ENCODE measurements at regions not wholly inside any gene's neighbourhood (a gene's known extent, or its start where the extent isn't known, plus 50 kb on each side); places are given as distances from the start of the nearest gene placed in this dataset.

- Histone ChIP-seq H3K36me3 (ENCODE audit: control insufficient read depth in 5 of 5, insufficient read depth in 5 of 5, low read length in 5 of 5) (no peaks in the 10 kb centered on the region), H3K4me3 (ENCODE audit: low read depth in 1 of 5, low read length in 5 of 5) (no peak overlapping the region), H3K9me3 (ENCODE audit: control insufficient read depth in 5 of 5, low read length in 5 of 5) (peaks cover 0 to 5% (median 0%) of the 10 kb centered on the region in 5 donors), H3K9ac (ENCODE audit: low read length in 5 of 5) (no peak overlapping the region), H3K4me1 (ENCODE audit: control insufficient read depth in 5 of 5, insufficient read depth in 5 of 5, low read length in 5 of 5) (peaks cover 0 to 6% (median 4%) of the 10 kb centered on the region in 5 donors), H3K27ac (ENCODE audit: low read depth, low read length) (no peak overlapping the region), H3K27me3 (ENCODE audit: control insufficient read depth in 5 of 5, insufficient read depth in 4 of 5, low read length in 5 of 5) (peaks cover 0 to 3% (median 0%) of the 10 kb centered on the region in 5 donors)
These were observed 89.6 kb upstream of the IVNS1ABP start for GRCh38 chr1:185406691-185407009.

- H3K27me3 ChIP-seq (ENCODE audit: control insufficient read depth in 5 of 5, insufficient read depth in 4 of 5, low read length in 5 of 5): peaks cover 0 to 3% (median 0%) of the 10 kb centered on the region in 5 donors
- H3K9me3 ChIP-seq (ENCODE audit: control insufficient read depth in 5 of 5, low read length in 5 of 5): peaks cover 0 to 5% (median 0%) of the 10 kb centered on the region in 5 donors
- H3K9ac ChIP-seq (ENCODE audit: low read length in 5 of 5): no peak overlapping the region
- peaks cover 0 to 6% (median 4%) of the 10 kb centered on the region in 5 donors for H3K4me1 ChIP-seq (ENCODE audit: control insufficient read depth in 5 of 5, insufficient read depth in 5 of 5, low read length in 5 of 5)
- H3K27ac ChIP-seq (ENCODE audit: low read depth, low read length): no peak overlapping the region
- no peak overlapping the region for H3K4me3 ChIP-seq (ENCODE audit: low read depth in 1 of 5, low read length in 5 of 5)
- no peaks in the 10 kb centered on the region for H3K36me3 ChIP-seq (ENCODE audit: control insufficient read depth in 5 of 5, insufficient read depth in 5 of 5, low read length in 5 of 5)
These were observed 89.1 kb upstream of the IVNS1ABP start for GRCh38 chr1:185406006-185406690.

DNA sequence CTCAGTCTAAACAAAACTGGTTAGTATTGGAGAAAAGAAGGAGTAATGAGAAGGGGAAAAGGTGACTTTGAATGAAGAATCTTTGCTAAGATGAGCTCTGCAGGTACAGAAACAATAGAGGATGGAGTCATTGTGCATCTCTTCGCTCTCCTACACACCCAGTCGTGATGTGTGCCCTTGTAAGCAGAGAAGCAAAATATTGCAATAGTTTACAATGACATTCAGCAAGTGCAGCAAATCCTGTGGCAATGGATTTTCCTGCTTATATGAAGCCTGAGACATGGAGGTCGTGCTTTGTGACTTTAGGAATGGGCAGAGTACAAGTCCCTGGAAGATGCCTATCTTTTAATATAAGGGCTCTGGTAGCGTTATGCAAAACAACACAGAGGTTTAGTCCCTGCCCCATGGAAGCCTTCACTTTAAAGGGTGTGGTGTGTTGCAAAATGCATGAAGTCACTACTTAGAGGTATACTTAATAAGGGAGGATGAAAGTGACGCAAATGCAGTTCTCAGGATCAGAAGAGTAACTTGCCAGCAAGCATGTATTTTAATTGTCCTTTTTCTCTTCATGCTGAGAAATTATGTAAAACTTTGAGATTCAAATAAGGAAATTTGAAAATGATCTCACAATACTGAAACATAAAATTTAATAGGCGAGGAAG, 88.0 kb upstream of the IVNS1ABP start:
- peaks cover 0 to 3% (median 0%) of the 10 kb centered on the region in 5 donors for H3K27me3 ChIP-seq (ENCODE audit: control insufficient read depth in 5 of 5, insufficient read depth in 4 of 5, low read length in 5 of 5)
- H3K9ac ChIP-seq (ENCODE audit: low read length in 5 of 5): no peak overlapping the region
- H3K9me3 ChIP-seq (ENCODE audit: control insufficient read depth in 5 of 5, low read length in 5 of 5): peaks cover 0 to 5% (median 0%) of the 10 kb centered on the region in 5 donors
- no peak overlapping the region for H3K27ac ChIP-seq (ENCODE audit: low read depth, low read length)
- H3K36me3 ChIP-seq (ENCODE audit: control insufficient read depth in 5 of 5, insufficient read depth in 5 of 5, low read length in 5 of 5): no peaks in the 10 kb centered on the region
- peak overlapping the region in 2 of 5 donors; percentile 44 to 55 for H3K4me3 ChIP-seq (ENCODE audit: low read depth in 1 of 5, low read length in 5 of 5)
- H3K4me1 ChIP-seq (ENCODE audit: control insufficient read depth in 5 of 5, insufficient read depth in 5 of 5, low read length in 5 of 5): peaks cover 0 to 6% (median 4%) of the 10 kb centered on the region in 5 donors

DNA sequence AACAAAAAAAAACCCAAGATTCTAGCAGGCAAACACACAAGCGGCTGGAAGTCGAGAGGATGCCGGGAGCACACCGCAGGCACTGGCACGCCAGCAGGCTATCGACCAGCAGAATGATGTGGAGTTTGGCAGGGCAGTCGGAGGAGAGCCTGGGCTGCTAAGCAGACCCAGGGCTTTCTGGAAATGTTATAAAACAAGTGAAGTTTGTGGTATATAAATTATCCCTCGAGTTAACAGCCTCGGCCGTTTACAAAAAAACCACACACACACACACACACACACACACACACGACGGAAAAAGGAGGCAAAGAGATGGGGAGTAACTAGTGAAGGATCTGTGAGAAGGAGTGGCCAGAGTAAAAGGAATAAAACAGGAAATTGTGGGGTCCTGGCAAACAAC, 87.2 kb upstream of the IVNS1ABP start:
- Histone ChIP-seq H3K36me3 (ENCODE audit: control insufficient read depth in 5 of 5, insufficient read depth in 5 of 5, low read length in 5 of 5) (no peaks in the 10 kb centered on the region), H3K27me3 (ENCODE audit: control insufficient read depth in 5 of 5, insufficient read depth in 4 of 5, low read length in 5 of 5) (peaks cover 0 to 3% (median 0%) of the 10 kb centered on the region in 5 donors), H3K4me3 (ENCODE audit: low read depth in 1 of 5, low read length in 5 of 5) (peak overlapping the region in 3 of 5 donors; percentile 44 to 55 (median 46)), H3K27ac (ENCODE audit: low read depth, low read length) (no peak overlapping the region), H3K4me1 (ENCODE audit: control insufficient read depth in 5 of 5, insufficient read depth in 5 of 5, low read length in 5 of 5) (peaks cover 0 to 6% (median 4%) of the 10 kb centered on the region in 5 donors), H3K9ac (ENCODE audit: low read length in 5 of 5) (no peak overlapping the region), H3K9me3 (ENCODE audit: control insufficient read depth in 5 of 5, low read length in 5 of 5) (peaks cover 0 to 5% (median 0%) of the 10 kb centered on the region in 5 donors)

GRCh38 chr1:185402930-185403329, 85.9 kb upstream of the IVNS1ABP start:
- no peak overlapping the region for H3K27ac ChIP-seq (ENCODE audit: low read depth, low read length)
- no peak overlapping the region for H3K9ac ChIP-seq (ENCODE audit: low read length in 5 of 5)
- no peaks in the 10 kb centered on the region for H3K36me3 ChIP-seq (ENCODE audit: control insufficient read depth in 5 of 5, insufficient read depth in 5 of 5, low read length in 5 of 5)
- H3K9me3 ChIP-seq (ENCODE audit: control insufficient read depth in 5 of 5, low read length in 5 of 5): peaks cover 0 to 5% (median 0%) of the 10 kb centered on the region in 5 donors
- no peak overlapping the region for H3K4me3 ChIP-seq (ENCODE audit: low read depth in 1 of 5, low read length in 5 of 5)
- peaks cover 0 to 6% (median 4%) of the 10 kb centered on the region in 5 donors for H3K4me1 ChIP-seq (ENCODE audit: control insufficient read depth in 5 of 5, insufficient read depth in 5 of 5, low read length in 5 of 5)
- H3K27me3 ChIP-seq (ENCODE audit: control insufficient read depth in 5 of 5, insufficient read depth in 4 of 5, low read length in 5 of 5): peaks cover 0 to 3% (median 0%) of the 10 kb centered on the region in 5 donors

DNA sequence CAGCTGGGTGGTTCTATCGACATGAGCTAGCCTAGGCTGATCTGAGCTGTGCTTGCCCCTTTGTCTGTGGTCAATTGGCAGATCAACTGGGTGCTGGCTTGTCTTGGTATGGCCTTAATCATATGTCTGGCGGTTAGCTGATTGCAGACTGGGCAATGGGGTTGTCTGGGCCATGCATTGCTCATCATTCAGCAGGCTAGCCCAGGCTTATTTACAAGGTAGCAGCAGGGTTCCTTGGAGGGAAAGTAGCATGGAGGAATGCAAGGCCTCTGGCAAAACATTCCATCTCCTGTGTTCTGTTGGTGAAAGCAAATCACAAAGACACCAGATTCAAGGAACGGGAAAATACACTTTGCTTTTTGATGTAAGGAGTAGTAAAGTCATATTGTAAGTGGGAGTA, 84.0 kb upstream of the IVNS1ABP start:
- Histone ChIP-seq H3K9ac (ENCODE audit: low read length in 5 of 5) (no peak overlapping the region), H3K9me3 (ENCODE audit: control insufficient read depth in 5 of 5, low read length in 5 of 5) (no peaks in the 10 kb centered on the region), H3K4me3 (ENCODE audit: low read depth in 1 of 5, low read length in 5 of 5) (no peak overlapping the region), H3K36me3 (ENCODE audit: control insufficient read depth in 5 of 5, insufficient read depth in 5 of 5, low read length in 5 of 5) (no peaks in the 10 kb centered on the region), H3K27ac (ENCODE audit: low read depth, low read length) (no peak overlapping the region), H3K27me3 (ENCODE audit: control insufficient read depth in 5 of 5, insufficient read depth in 4 of 5, low read length in 5 of 5) (peaks cover 0 to 3% (median 0%) of the 10 kb centered on the region in 5 donors), H3K4me1 (ENCODE audit: control insufficient read depth in 5 of 5, insufficient read depth in 5 of 5, low read length in 5 of 5) (peaks cover 0 to 6% (median 4%) of the 10 kb centered on the region in 5 donors)

DNA sequence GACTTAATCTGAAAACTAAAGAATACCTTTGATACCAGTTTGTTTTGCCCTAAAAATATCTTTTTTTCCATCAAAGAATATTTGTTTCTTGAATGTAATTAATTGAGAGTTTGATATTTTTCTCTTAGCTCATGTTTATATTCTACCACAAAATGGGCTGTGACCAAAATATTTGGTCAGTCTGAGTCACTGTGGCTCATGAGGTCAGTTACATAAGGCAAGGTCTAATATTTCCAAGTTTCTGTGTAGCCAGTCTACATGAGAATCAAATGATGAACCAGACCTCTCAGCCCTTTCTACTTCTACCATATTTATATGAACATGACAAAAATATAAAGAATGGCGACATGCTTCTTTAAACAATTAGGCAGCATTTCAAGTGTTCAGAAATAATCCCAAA, 83.0 kb upstream of the IVNS1ABP start:
- Histone ChIP-seq H3K4me1 (ENCODE audit: control insufficient read depth in 5 of 5, insufficient read depth in 5 of 5, low read length in 5 of 5) (peaks cover 0 to 6% (median 4%) of the 10 kb centered on the region in 5 donors), H3K9me3 (ENCODE audit: control insufficient read depth in 5 of 5, low read length in 5 of 5) (no peaks in the 10 kb centered on the region), H3K9ac (ENCODE audit: low read length in 5 of 5) (no peak overlapping the region), H3K27me3 (ENCODE audit: control insufficient read depth in 5 of 5, insufficient read depth in 4 of 5, low read length in 5 of 5) (peaks cover 0 to 2% (median 0%) of the 10 kb centered on the region in 5 donors), H3K4me3 (ENCODE audit: low read depth in 1 of 5, low read length in 5 of 5) (no peak overlapping the region), H3K27ac (ENCODE audit: low read depth, low read length) (no peak overlapping the region), H3K36me3 (ENCODE audit: control insufficient read depth in 5 of 5, insufficient read depth in 5 of 5, low read length in 5 of 5) (no peaks in the 10 kb centered on the region)

GRCh38 chr1:185398599-185398998, 81.6 kb upstream of the IVNS1ABP start:
- H3K27me3 ChIP-seq (ENCODE audit: control insufficient read depth in 5 of 5, insufficient read depth in 4 of 5, low read length in 5 of 5): no peaks in the 10 kb centered on the region
- no peak overlapping the region for H3K4me3 ChIP-seq (ENCODE audit: low read depth in 1 of 5, low read length in 5 of 5)
- peaks cover 0 to 2% (median 1%) of the 10 kb centered on the region in 5 donors for H3K4me1 ChIP-seq (ENCODE audit: control insufficient read depth in 5 of 5, insufficient read depth in 5 of 5, low read length in 5 of 5)
- no peaks in the 10 kb centered on the region for H3K9me3 ChIP-seq (ENCODE audit: control insufficient read depth in 5 of 5, low read length in 5 of 5)
- H3K36me3 ChIP-seq (ENCODE audit: control insufficient read depth in 5 of 5, insufficient read depth in 5 of 5, low read length in 5 of 5): no peaks in the 10 kb centered on the region
- H3K27ac ChIP-seq (ENCODE audit: low read depth, low read length): no peak overlapping the region
- no peak overlapping the region for H3K9ac ChIP-seq (ENCODE audit: low read length in 5 of 5)

DNA sequence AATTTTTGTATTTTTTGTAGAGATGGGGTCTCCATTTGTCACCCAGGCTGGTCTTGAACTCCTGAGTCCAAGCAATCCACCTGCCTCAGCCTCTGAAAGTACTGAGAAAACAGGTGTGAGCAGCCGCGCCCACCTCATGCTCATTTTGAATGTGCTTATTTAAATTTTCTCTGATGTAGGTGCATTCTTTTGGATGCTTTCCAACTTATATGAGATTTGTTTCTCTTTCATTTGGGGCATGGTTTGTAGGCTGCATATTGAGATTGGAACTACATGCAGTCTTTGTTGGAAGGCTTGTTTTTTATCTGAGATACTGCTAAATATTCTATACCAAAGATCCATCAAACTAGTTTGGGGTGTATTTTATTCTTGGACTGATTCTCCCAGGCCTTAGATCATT, 81.0 kb upstream of the IVNS1ABP start:
- no peak overlapping the region for H3K27ac ChIP-seq (ENCODE audit: low read depth, low read length)

GRCh38 chr1:185397183-185397582, 80.1 kb upstream of the IVNS1ABP start:
- H3K4me1 ChIP-seq (ENCODE audit: control insufficient read depth in 5 of 5, insufficient read depth in 5 of 5, low read length in 5 of 5): no peaks in the 10 kb centered on the region
- no peaks in the 10 kb centered on the region for H3K9me3 ChIP-seq (ENCODE audit: control insufficient read depth in 5 of 5, low read length in 5 of 5)
- H3K27ac ChIP-seq (ENCODE audit: low read depth, low read length): no peak overlapping the region
- H3K36me3 ChIP-seq (ENCODE audit: control insufficient read depth in 5 of 5, insufficient read depth in 5 of 5, low read length in 5 of 5): no peaks in the 10 kb centered on the region
- no peak overlapping the region for H3K4me3 ChIP-seq (ENCODE audit: low read depth in 1 of 5, low read length in 5 of 5)
- H3K9ac ChIP-seq (ENCODE audit: low read length in 5 of 5): no peak overlapping the region
- no peaks in the 10 kb centered on the region for H3K27me3 ChIP-seq (ENCODE audit: control insufficient read depth in 5 of 5, insufficient read depth in 4 of 5, low read length in 5 of 5)

More for the DNA sequence above, 81.0 kb upstream of the IVNS1ABP start:
- Histone ChIP-seq H3K27me3 (ENCODE audit: control insufficient read depth in 5 of 5, insufficient read depth in 4 of 5, low read length in 5 of 5) (no peaks in the 10 kb centered on the region), H3K36me3 (ENCODE audit: control insufficient read depth in 5 of 5, insufficient read depth in 5 of 5, low read length in 5 of 5) (no peaks in the 10 kb centered on the region), H3K9me3 (ENCODE audit: control insufficient read depth in 5 of 5, low read length in 5 of 5) (no peaks in the 10 kb centered on the region), H3K4me1 (ENCODE audit: control insufficient read depth in 5 of 5, insufficient read depth in 5 of 5, low read length in 5 of 5) (no peaks in the 10 kb centered on the region), H3K4me3 (ENCODE audit: low read depth in 1 of 5, low read length in 5 of 5) (no peak overlapping the region), H3K9ac (ENCODE audit: low read length in 5 of 5) (no peak overlapping the region)
